GM23338 (cell line): ENCODE measurements at regions not wholly inside any gene's neighbourhood (a gene's known extent, or its start where the extent isn't known, plus 50 kb on each side); places are given as distances from the start of the nearest gene placed in this dataset.

Experiments
- ATAC-seq: fragments of 200-7000 bp; cut with Tn5 transposase; 3 replicates; pipeline ENCODE4 v1.9.1; 2020
- DNase-seq: peaks from one replicate; pipeline ENCODE4 v3.0.0-alpha.2; 2015; ENCODE audit warnings: low spot score
- H2AFZ ChIP-seq: fragments of 200-600 bp; sonication (generic); 2 replicates; pipeline ENCODE4 v1.8.0; 2016; ENCODE audit warnings: antibody characterized with exemption, mild to moderate bottlenecking, moderate library complexity
- H3F3A ChIP-seq: fragments of 200-600 bp; sonication (generic); replicated peaks from 2 replicates; pipeline ENCODE4 v1.8.0; 2017; ENCODE audit warnings: antibody characterized with exemption, mixed run types, low read depth
- H3K27ac ChIP-seq: fragments of 200-600 bp; sonication (generic); 2 replicates; pipeline ENCODE4 v1.6.1; 2016; ENCODE audit warnings: low read depth
- H3K27me3 ChIP-seq: fragments of 200-600 bp; sonication (generic); 2 replicates; pipeline ENCODE4 v1.8.0; 2016; ENCODE audit warnings: mild to moderate bottlenecking, mixed run types, moderate library complexity; ENCODE audit not compliant: insufficient read depth
- H3K36me3 ChIP-seq: fragments of 200-600 bp; sonication (generic); 2 replicates; pipeline ENCODE4 v1.8.0; 2016; ENCODE audit warnings: mild to moderate bottlenecking; ENCODE audit not compliant: insufficient read depth
- H3K4me1 ChIP-seq: fragments of 200-600 bp; sonication (generic); 2 replicates; pipeline ENCODE4 v1.8.0; 2016; ENCODE audit warnings: mild to moderate bottlenecking, moderate library complexity; ENCODE audit not compliant: insufficient read depth
- H3K4me2 ChIP-seq: fragments of 200-600 bp; sonication (generic); 2 replicates; pipeline ENCODE4 v1.7.1; 2017; ENCODE audit warnings: mixed run types
- H3K4me3 ChIP-seq: fragments of 200-600 bp; sonication (generic); 2 replicates; pipeline ENCODE4 v1.6.1; 2016; ENCODE audit warnings: mixed run types
- H3K79me2 ChIP-seq: fragments of 200-600 bp; sonication (generic); replicated peaks from 2 replicates; pipeline ENCODE4 v1.8.0; 2017; ENCODE audit warnings: mild to moderate bottlenecking; ENCODE audit not compliant: insufficient read depth
- H3K9me2 ChIP-seq: fragments of 200-600 bp; sonication (generic); 2 replicates; pipeline ENCODE4 v1.8.0; 2017; ENCODE audit not compliant: insufficient read depth
- H4K20me1 ChIP-seq: fragments of 200-600 bp; sonication (generic); replicated peaks from 2 replicates; pipeline ENCODE4 v1.8.0; 2017; ENCODE audit warnings: mild to moderate bottlenecking; ENCODE audit not compliant: insufficient read depth
- H3K27ac Mint-ChIP-seq: 2 replicates; pipeline ENCODE4 v1.8.0; 2020; ENCODE audit warnings: inconsistent platforms, mild to moderate bottlenecking, moderate library complexity, mixed read lengths
- H3K27me3 Mint-ChIP-seq: 3 replicates; pipeline ENCODE4 v1.8.0; 2022; ENCODE audit warnings: low read depth, mild to moderate bottlenecking, moderate library complexity, mixed read lengths, inconsistent platforms; ENCODE audit not compliant: insufficient read depth, poor library complexity
- H3K36me3 Mint-ChIP-seq: 3 replicates; pipeline ENCODE4 v1.8.0; 2021; ENCODE audit warnings: low read depth, mild to moderate bottlenecking, inconsistent platforms, moderate library complexity, mixed read lengths
- H3K4me1 Mint-ChIP-seq: 3 replicates; pipeline ENCODE4 v1.8.0; 2020; ENCODE audit warnings: mild to moderate bottlenecking, inconsistent platforms, mixed read lengths
- H3K4me3 Mint-ChIP-seq: 3 replicates; pipeline ENCODE4 v1.8.0; 2021; ENCODE audit warnings: moderate library complexity, mild to moderate bottlenecking, inconsistent platforms, mixed read lengths
- H3K9me3 Mint-ChIP-seq: 3 replicates; pipeline ENCODE4 v1.8.0; 2020; ENCODE audit warnings: moderate library complexity, mild to moderate bottlenecking, inconsistent platforms, mixed read lengths
- CREB1 ChIP-seq: fragments of 250-450 bp; sonication (Bioruptor Pico); IDR thresholded peaks from 2 replicates; pipeline ENCODE4 v1.5.0; 2020; ENCODE audit warnings: low read depth, mild to moderate bottlenecking, moderate library complexity
- EZH2 ChIP-seq: fragments of 200-600 bp; sonication (generic); IDR thresholded peaks from one replicate; pipeline ENCODE4 v1.8.0; 2017; ENCODE audit warnings: antibody characterized with exemption, mild to moderate bottlenecking, low read depth; ENCODE audit not compliant: unreplicated experiment
- EZH2phosphoT487 ChIP-seq: fragments of 200-600 bp; sonication (generic); IDR thresholded peaks from one replicate; pipeline ENCODE4 v1.8.1; 2018; ENCODE audit warnings: antibody characterized with exemption; ENCODE audit not compliant: unreplicated experiment
- JUNB ChIP-seq: IDR thresholded peaks from one replicate; pipeline ENCODE4 v1.6.1; 2016; ENCODE audit warnings: antibody characterized with exemption; ENCODE audit not compliant: unreplicated experiment
- NANOG ChIP-seq: IDR thresholded peaks from 2 replicates; pipeline ENCODE4 v1.6.1; 2016; ENCODE audit warnings: antibody characterized with exemption, borderline replicate concordance
- POLR2AphosphoS5 ChIP-seq: IDR thresholded peaks from 2 replicates; pipeline ENCODE4 v1.6.1; 2016; ENCODE audit warnings: antibody characterized with exemption, low read depth
- STAT1 ChIP-seq: IDR thresholded peaks from one replicate; pipeline ENCODE4 v1.6.1; 2016; ENCODE audit warnings: antibody characterized with exemption; ENCODE audit not compliant: unreplicated experiment
- ZNF114 ChIP-seq: fragments of 250-450 bp; sonication (Bioruptor Pico); IDR thresholded peaks from 2 replicates; pipeline ENCODE4 v1.5.0; 2020; ENCODE audit warnings: mild to moderate bottlenecking, moderate library complexity
- ZNF331 ChIP-seq: fragments of 250-450 bp; sonication (Bioruptor Pico); IDR thresholded peaks from 2 replicates; pipeline ENCODE4 v1.5.0; 2020; ENCODE audit warnings: low read depth, mild to moderate bottlenecking, moderate library complexity
- TF ChIP-seq, protein P1 (sequence below): IDR thresholded peaks from one replicate; pipeline ENCODE4 v1.6.1; 2018; ENCODE audit warnings: antibody characterized with exemption; ENCODE audit not compliant: unreplicated experiment
- TF ChIP-seq, protein P2 (sequence below), 2 experiments: fragments of 200-600 bp in 1 of 2; sonication (generic) in 1 of 2; conservative IDR thresholded peaks; 2 replicates each; pipeline versions ENCODE4 v1.5.1 to v1.6.1; 2016 to 2017; ENCODE audit warnings: antibody characterized with exemption in 2 of 2, low read depth in 2 of 2, mild to moderate bottlenecking in 2 of 2, moderate library complexity in 1 of 2
- TF ChIP-seq, protein P3 (sequence below): IDR thresholded peaks from 2 replicates; pipeline ENCODE4 v1.6.1; 2016; ENCODE audit warnings: antibody characterized with exemption

DNA sequence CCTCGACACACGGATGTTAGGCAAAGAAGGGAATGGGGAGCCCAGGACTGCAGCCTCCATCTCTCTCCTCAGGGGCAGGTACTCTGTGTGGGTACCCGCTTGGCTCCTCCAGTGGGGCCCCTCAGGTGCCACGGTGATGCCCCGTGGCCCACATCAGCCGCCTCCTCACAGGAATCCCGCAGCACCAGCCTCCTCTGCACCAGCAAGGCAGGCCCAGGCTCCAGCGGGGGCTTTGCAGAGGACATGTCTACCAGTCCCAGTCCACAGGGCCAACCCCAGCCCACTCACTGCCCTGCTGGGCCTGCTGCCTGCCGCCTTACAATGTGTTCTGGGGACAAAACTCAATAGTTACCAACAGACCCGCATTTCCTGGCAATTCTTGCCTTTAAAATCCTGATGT is 61.6 kb upstream of the ADGRA1 start (continued):
- TF ChIP-seq, protein P1, sequence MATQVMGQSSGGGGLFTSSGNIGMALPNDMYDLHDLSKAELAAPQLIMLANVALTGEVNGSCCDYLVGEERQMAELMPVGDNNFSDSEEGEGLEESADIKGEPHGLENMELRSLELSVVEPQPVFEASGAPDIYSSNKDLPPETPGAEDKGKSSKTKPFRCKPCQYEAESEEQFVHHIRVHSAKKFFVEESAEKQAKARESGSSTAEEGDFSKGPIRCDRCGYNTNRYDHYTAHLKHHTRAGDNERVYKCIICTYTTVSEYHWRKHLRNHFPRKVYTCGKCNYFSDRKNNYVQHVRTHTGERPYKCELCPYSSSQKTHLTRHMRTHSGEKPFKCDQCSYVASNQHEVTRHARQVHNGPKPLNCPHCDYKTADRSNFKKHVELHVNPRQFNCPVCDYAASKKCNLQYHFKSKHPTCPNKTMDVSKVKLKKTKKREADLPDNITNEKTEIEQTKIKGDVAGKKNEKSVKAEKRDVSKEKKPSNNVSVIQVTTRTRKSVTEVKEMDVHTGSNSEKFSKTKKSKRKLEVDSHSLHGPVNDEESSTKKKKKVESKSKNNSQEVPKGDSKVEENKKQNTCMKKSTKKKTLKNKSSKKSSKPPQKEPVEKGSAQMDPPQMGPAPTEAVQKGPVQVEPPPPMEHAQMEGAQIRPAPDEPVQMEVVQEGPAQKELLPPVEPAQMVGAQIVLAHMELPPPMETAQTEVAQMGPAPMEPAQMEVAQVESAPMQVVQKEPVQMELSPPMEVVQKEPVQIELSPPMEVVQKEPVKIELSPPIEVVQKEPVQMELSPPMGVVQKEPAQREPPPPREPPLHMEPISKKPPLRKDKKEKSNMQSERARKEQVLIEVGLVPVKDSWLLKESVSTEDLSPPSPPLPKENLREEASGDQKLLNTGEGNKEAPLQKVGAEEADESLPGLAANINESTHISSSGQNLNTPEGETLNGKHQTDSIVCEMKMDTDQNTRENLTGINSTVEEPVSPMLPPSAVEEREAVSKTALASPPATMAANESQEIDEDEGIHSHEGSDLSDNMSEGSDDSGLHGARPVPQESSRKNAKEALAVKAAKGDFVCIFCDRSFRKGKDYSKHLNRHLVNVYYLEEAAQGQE = no peak
- TF ChIP-seq, protein P2, sequence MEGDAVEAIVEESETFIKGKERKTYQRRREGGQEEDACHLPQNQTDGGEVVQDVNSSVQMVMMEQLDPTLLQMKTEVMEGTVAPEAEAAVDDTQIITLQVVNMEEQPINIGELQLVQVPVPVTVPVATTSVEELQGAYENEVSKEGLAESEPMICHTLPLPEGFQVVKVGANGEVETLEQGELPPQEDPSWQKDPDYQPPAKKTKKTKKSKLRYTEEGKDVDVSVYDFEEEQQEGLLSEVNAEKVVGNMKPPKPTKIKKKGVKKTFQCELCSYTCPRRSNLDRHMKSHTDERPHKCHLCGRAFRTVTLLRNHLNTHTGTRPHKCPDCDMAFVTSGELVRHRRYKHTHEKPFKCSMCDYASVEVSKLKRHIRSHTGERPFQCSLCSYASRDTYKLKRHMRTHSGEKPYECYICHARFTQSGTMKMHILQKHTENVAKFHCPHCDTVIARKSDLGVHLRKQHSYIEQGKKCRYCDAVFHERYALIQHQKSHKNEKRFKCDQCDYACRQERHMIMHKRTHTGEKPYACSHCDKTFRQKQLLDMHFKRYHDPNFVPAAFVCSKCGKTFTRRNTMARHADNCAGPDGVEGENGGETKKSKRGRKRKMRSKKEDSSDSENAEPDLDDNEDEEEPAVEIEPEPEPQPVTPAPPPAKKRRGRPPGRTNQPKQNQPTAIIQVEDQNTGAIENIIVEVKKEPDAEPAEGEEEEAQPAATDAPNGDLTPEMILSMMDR (conservative IDR thresholded peaks at IDR 0.05; ENCODE audit: low read depth in 2 of 2) = no peak
- TF ChIP-seq CREB1 (CRISPR knock-in tag) (no peak), JUNB (no peak), EZH2 (no peak), NANOG (no peak), ZNF114 (CRISPR knock-in tag) (no peak), EZH2phosphoT487 (no peak), STAT1 (no peak), ZNF331 (CRISPR knock-in tag) (no peak)
- TF ChIP-seq, protein P3, sequence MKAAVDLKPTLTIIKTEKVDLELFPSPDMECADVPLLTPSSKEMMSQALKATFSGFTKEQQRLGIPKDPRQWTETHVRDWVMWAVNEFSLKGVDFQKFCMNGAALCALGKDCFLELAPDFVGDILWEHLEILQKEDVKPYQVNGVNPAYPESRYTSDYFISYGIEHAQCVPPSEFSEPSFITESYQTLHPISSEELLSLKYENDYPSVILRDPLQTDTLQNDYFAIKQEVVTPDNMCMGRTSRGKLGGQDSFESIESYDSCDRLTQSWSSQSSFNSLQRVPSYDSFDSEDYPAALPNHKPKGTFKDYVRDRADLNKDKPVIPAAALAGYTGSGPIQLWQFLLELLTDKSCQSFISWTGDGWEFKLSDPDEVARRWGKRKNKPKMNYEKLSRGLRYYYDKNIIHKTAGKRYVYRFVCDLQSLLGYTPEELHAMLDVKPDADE = no peak

DNA sequence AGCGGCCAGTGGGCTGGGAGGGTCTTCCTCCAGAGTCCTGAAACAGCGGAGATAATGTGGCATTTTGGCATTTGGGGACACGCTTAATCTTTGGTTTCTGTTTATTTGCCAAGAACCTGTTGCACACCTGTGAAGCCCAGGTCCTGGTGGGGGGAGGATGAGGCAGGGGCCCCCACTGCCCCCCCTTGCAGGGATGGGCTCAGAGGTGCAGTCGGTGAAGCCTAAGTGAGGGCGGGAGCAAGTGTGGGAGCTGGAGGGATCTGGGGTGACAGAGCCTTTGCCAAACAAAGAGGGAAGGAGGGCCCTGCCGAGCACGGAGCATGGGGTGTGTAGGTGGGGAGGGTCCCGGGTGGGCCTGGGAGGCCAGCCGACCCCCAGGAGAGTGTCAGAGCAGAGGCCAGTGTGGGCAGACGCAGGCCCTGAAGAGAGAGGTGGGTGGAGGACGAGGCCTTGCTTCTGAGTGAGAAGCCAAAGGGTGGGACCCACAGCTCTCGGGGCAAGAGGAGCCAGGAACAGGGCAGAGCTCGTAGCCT is 62.1 kb upstream of the ADGRA1 start:
- Histone ChIP-seq H3K36me3 (no peaks in the 10 kb centered on the region), H3K4me2 (no peak overlapping the region), H3K9me2 (no peaks in the 10 kb centered on the region), H3F3A (0 out of 2 replicates have a peak, but pooled peaks cover 3% of the 10 kb centered on the region), H3K4me3 (no peak overlapping the region), H2AFZ (no peak overlapping the region), H4K20me1 (no peaks in the 10 kb centered on the region), H3K4me1 (0 out of 2 replicates have a peak, but pooled peaks cover 4% of the 10 kb centered on the region), H3K79me2 (no peaks in the 10 kb centered on the region), H3K27me3 (no peaks in the 10 kb centered on the region), H3K27ac (no peak overlapping the region)
- Mint-ChIP-seq H3K27me3 (peaks cover 19% of the 10 kb centered on the region), H3K4me1 (peaks cover 18% of the 10 kb centered on the region), H3K36me3 (no peaks in the 10 kb centered on the region), H3K27ac (no peak overlapping the region), H3K9me3 (no peaks in the 10 kb centered on the region), H3K4me3 (no peak overlapping the region)
- DNase-seq (no peak), ATAC-seq (no peak)
- TF ChIP-seq, protein P1 = no peak
- TF ChIP-seq POLR2AphosphoS5 = no peak
- TF ChIP-seq, protein P3 = no peak
- no peak for TF ChIP-seq STAT1
- TF ChIP-seq CREB1 (CRISPR knock-in tag) = no peak
